Gastroesophageal sphincter (tissue), 3 donors: ENCODE measurements at regions not wholly inside any gene's neighbourhood (a gene's known extent, or its start where the extent isn't known, plus 50 kb on each side); places are given as distances from the start of the nearest gene placed in this dataset.

Experiments used
- POLR2AphosphoS5 ChIP-seq: sonication (generic); formaldehyde crosslinking; IDR thresholded peaks from one replicate; pipeline ENCODE4 v1.6.1; 2017; ENCODE audit warnings: antibody characterized with exemption
- TF ChIP-seq, protein P1 (sequence below), 4 experiments: fragments of 200-600 bp in 2 of 4; fragments of 450-650 bp in 2 of 4; sonication (generic) in 1 of 4; IDR thresholded peaks; one replicate each; pipeline ENCODE4 v1.5.1; 2017 to 2019; ENCODE audit warnings: antibody characterized with exemption in 4 of 4, mild to moderate bottlenecking in 2 of 4, moderate library complexity in 2 of 4

DNA sequence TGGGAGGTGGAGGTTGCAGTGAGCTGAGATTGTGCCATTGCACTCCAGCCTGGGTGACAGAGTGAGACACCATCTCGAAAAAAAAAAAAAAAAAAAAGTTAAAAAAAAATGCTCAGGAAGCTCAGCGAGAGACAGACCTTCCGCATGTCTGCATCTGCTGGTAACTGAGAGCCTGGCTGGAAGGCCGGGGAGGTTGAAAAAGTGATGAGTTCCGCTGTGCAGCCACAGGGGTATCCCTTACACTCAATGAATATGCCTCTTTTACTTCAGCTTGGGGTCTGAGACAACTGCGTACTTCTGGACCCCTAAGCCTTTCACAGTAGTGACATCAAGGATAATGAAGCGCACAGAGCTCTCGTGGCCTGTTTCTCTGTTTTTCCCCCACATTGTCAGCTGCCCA lies 179.9 kb upstream of the KLF4 start:
- TF ChIP-seq, protein P1, sequence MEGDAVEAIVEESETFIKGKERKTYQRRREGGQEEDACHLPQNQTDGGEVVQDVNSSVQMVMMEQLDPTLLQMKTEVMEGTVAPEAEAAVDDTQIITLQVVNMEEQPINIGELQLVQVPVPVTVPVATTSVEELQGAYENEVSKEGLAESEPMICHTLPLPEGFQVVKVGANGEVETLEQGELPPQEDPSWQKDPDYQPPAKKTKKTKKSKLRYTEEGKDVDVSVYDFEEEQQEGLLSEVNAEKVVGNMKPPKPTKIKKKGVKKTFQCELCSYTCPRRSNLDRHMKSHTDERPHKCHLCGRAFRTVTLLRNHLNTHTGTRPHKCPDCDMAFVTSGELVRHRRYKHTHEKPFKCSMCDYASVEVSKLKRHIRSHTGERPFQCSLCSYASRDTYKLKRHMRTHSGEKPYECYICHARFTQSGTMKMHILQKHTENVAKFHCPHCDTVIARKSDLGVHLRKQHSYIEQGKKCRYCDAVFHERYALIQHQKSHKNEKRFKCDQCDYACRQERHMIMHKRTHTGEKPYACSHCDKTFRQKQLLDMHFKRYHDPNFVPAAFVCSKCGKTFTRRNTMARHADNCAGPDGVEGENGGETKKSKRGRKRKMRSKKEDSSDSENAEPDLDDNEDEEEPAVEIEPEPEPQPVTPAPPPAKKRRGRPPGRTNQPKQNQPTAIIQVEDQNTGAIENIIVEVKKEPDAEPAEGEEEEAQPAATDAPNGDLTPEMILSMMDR (IDR thresholded peaks at IDR 0.05), result no peak
- no peak for TF ChIP-seq POLR2AphosphoS5
